Epithelial cell of esophagus (primary cell): ENCODE measurements at regions not wholly inside any gene's neighbourhood (a gene's known extent, or its start where the extent isn't known, plus 50 kb on each side); places are given as distances from the start of the nearest gene placed in this dataset.

Source experiments
- DNase-seq: peaks from one replicate; pipeline ENCODE4 v3.0.0; 2010; ENCODE audit warnings: low read depth
- H3K4me3 ChIP-seq: 2 replicates; pipeline ENCODE4 v1.5.1; 2011; ENCODE audit warnings: mild to moderate bottlenecking, low read length, control low read depth
- TF ChIP-seq, protein P1 (sequence below): IDR thresholded peaks from 2 replicates; pipeline ENCODE4 v1.5.1; 2011; ENCODE audit warnings: low read depth, mild to moderate bottlenecking, low read length, control low read depth, inconsistent platforms; ENCODE audit not compliant: insufficient read depth; ENCODE audit errors: missing control alignments

- peak; percentile 17 for DNase-seq
- TF ChIP-seq, protein P1, sequence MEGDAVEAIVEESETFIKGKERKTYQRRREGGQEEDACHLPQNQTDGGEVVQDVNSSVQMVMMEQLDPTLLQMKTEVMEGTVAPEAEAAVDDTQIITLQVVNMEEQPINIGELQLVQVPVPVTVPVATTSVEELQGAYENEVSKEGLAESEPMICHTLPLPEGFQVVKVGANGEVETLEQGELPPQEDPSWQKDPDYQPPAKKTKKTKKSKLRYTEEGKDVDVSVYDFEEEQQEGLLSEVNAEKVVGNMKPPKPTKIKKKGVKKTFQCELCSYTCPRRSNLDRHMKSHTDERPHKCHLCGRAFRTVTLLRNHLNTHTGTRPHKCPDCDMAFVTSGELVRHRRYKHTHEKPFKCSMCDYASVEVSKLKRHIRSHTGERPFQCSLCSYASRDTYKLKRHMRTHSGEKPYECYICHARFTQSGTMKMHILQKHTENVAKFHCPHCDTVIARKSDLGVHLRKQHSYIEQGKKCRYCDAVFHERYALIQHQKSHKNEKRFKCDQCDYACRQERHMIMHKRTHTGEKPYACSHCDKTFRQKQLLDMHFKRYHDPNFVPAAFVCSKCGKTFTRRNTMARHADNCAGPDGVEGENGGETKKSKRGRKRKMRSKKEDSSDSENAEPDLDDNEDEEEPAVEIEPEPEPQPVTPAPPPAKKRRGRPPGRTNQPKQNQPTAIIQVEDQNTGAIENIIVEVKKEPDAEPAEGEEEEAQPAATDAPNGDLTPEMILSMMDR, result no peak
- no peak overlapping the region for H3K4me3 ChIP-seq
Measured at GRCh38 chr2:145402706-145403277, 882.9 kb upstream of the ZEB2 start.

GRCh38 chr2:145399131-145399530 is 879.2 kb upstream of the ZEB2 start:
- H3K4me3 ChIP-seq, result no peak overlapping the region
- DNase-seq, result no peak
- TF ChIP-seq, protein P1, result no peak

DNA sequence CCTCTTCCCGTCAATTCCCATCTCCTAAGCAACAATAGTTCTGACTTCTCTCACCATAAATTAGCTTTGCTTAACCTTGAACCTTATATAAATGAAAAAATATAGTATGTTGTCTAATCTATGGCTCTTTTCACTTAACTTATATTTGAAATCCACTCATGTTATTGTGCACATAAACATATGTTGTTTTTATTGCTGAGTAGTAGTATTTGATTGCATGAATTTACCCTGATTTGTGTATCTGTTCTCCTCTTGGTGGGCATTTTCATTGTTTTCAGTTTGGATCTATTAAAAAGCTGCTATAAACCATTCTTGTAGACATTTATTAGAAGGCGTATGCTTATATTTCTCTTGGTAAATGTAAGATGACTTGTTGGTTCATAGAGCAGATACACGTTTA is 874.3 kb upstream of the ZEB2 start:
- TF ChIP-seq, protein P1, result no peak
- H3K4me3 ChIP-seq, result no peak overlapping the region
- DNase-seq, result no peak

GRCh38 chr2:145386973-145387372 is 867.1 kb upstream of the ZEB2 start:
- no peak for DNase-seq
- no peak overlapping the region for H3K4me3 ChIP-seq
- TF ChIP-seq, protein P1, result no peak

GRCh38 chr2:145383961-145384360 is 864.0 kb upstream of the ZEB2 start:
- no peak for DNase-seq
- no peak overlapping the region for H3K4me3 ChIP-seq
- TF ChIP-seq, protein P1, result no peak

GRCh38 chr2:145380436-145381017 is 860.6 kb upstream of the ZEB2 start:
- TF ChIP-seq, protein P1, result no peak
- no peak overlapping the region for H3K4me3 ChIP-seq
- DNase-seq, result peak; percentile 90

- TF ChIP-seq, protein P1, result no peak
- no peak for DNase-seq
- H3K4me3 ChIP-seq, result no peak overlapping the region
Measured at GRCh38 chr2:145379934-145380333, 860.0 kb upstream of the ZEB2 start.
